ENCODE measurements at regions not wholly inside any gene's neighbourhood (a gene's known extent, or its start where the extent isn't known, plus 50 kb on each side); places are given as distances from the start of the nearest gene placed in this dataset.

- peaks cover 0 to 12% (median 0%) of the 10 kb centered on the region in 12 donors for H3K9me3 ChIP-seq
- DNase-seq (no peak), ATAC-seq (no peak)
- no peaks in the 10 kb centered on the region for H3K27me3 ChIP-seq
- H3K4me1 ChIP-seq, result no peaks in the 10 kb centered on the region
- no peaks in the 10 kb centered on the region for H3K36me3 ChIP-seq
- H3K27ac ChIP-seq, result no peak overlapping the region
- no peak for TF ChIP-seq POLR2A (IDR thresholded peaks at IDR 0.05)
- TF ChIP-seq, protein P1, sequence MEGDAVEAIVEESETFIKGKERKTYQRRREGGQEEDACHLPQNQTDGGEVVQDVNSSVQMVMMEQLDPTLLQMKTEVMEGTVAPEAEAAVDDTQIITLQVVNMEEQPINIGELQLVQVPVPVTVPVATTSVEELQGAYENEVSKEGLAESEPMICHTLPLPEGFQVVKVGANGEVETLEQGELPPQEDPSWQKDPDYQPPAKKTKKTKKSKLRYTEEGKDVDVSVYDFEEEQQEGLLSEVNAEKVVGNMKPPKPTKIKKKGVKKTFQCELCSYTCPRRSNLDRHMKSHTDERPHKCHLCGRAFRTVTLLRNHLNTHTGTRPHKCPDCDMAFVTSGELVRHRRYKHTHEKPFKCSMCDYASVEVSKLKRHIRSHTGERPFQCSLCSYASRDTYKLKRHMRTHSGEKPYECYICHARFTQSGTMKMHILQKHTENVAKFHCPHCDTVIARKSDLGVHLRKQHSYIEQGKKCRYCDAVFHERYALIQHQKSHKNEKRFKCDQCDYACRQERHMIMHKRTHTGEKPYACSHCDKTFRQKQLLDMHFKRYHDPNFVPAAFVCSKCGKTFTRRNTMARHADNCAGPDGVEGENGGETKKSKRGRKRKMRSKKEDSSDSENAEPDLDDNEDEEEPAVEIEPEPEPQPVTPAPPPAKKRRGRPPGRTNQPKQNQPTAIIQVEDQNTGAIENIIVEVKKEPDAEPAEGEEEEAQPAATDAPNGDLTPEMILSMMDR (IDR thresholded peaks at IDR 0.05), result no peak
- intact Hi-C loops (cut with DNase I), result no loop called here
- no peak overlapping the region for H3K4me3 ChIP-seq
These were observed 175.3 kb upstream of the LRP1B start for GRCh38 chr2:142306131-142306530.

GRCh38 chr2:142300517-142300916 lies 169.7 kb upstream of the LRP1B start:
- no peak for ATAC-seq
- Histone ChIP-seq H3K27me3 (no peaks in the 10 kb centered on the region), H3K4me3 (no peak overlapping the region), H3K36me3 (no peaks in the 10 kb centered on the region), H3K27ac (no peak overlapping the region), H3K9me3 (no peaks in the 10 kb centered on the region), H3K4me1 (no peaks in the 10 kb centered on the region)
- TF ChIP-seq POLR2A (IDR thresholded peaks at IDR 0.05), result no peak
- TF ChIP-seq, protein P1 (IDR thresholded peaks at IDR 0.05), result no peak
- DNase-seq, result no peak
- intact Hi-C loops (cut with DNase I), result no loop called here

GRCh38 chr2:142299021-142299420 lies 168.2 kb upstream of the LRP1B start:
- TF ChIP-seq, protein P1 (IDR thresholded peaks at IDR 0.05), result no peak
- TF ChIP-seq POLR2A (IDR thresholded peaks at IDR 0.05), result no peak
- intact Hi-C loops (cut with DNase I), result no loop called here

GRCh38 chr2:142294225-142294624 lies 163.4 kb upstream of the LRP1B start:
- no peaks in the 10 kb centered on the region for H3K36me3 ChIP-seq
- DNase-seq (no peak), ATAC-seq (no peak)
- H3K4me3 ChIP-seq, result no peak overlapping the region
- H3K9me3 ChIP-seq, result no peaks in the 10 kb centered on the region
- 65 to 74% (median 66%) methylated on average over 2 of the region's 2 CpGs for WGBS, 4 donors
- no peak overlapping the region for H3K27ac ChIP-seq
- intact Hi-C loops (cut with DNase I), result no loop called here
- no peaks in the 10 kb centered on the region for H3K4me1 ChIP-seq
- no peak for TF ChIP-seq POLR2A (IDR thresholded peaks at IDR 0.05)
- TF ChIP-seq, protein P1 (IDR thresholded peaks at IDR 0.05), result no peak
- no peaks in the 10 kb centered on the region for H3K27me3 ChIP-seq

More at GRCh38 chr2:142299021-142299420, 168.2 kb upstream of the LRP1B start:
- no peaks in the 10 kb centered on the region for H3K4me1 ChIP-seq
- H3K9me3 ChIP-seq, result no peaks in the 10 kb centered on the region
- no peaks in the 10 kb centered on the region for H3K27me3 ChIP-seq
- H3K27ac ChIP-seq, result no peak overlapping the region
- H3K4me3 ChIP-seq, result no peak overlapping the region
- no peak for ATAC-seq
- H3K36me3 ChIP-seq, result no peaks in the 10 kb centered on the region
- no peak for DNase-seq
